Spinal cord (tissue), 9 donors: ENCODE measurements at regions not wholly inside any gene's neighbourhood (a gene's known extent, or its start where the extent isn't known, plus 50 kb on each side); places are given as distances from the start of the nearest gene placed in this dataset.
A peak's percentile ranks its signal among the peaks of the same experiment; 100 is the strongest.
"Not testable (repeated sequence)": the region's sequence is repeated elsewhere in the genome, so short reads cannot be mapped to it uniquely, and the experiment has no call there.

Experiments used
- DNase-seq, 6 donors: peaks; one replicate each; pipeline versions ENCODE4 v3.0.0 to v3.0.0-alpha.2; 2013 to 2015; ENCODE audit warnings: low spot score in 6 of 6, low read depth in 4 of 6
- H3K27ac ChIP-seq: one replicate; pipeline ENCODE4 v1.5.1; 2013; ENCODE audit warnings: low read depth, low read length, control low read depth
- H3K27me3 ChIP-seq: one replicate; pipeline ENCODE4 v1.6.1; 2013; ENCODE audit warnings: low read length; ENCODE audit not compliant: control insufficient read depth, insufficient read depth
- H3K36me3 ChIP-seq: one replicate; pipeline ENCODE4 v1.6.1; 2013; ENCODE audit warnings: low read length; ENCODE audit not compliant: control insufficient read depth, insufficient read depth
- H3K4me1 ChIP-seq: one replicate; pipeline ENCODE4 v1.6.1; 2013; ENCODE audit warnings: low read length; ENCODE audit not compliant: control insufficient read depth, insufficient read depth
- H3K4me3 ChIP-seq: one replicate; pipeline ENCODE4 v1.5.1; 2013; ENCODE audit warnings: low read depth, low read length, control low read depth
- H3K9me3 ChIP-seq: one replicate; pipeline ENCODE4 v1.6.1; 2013; ENCODE audit warnings: low read length; ENCODE audit not compliant: control insufficient read depth, insufficient read depth
- WGBS: methylation state at CpG from one replicate; pipeline ENCODE4 v1.1.5; 2013; ENCODE audit warnings: missing lambda C conversion rate; ENCODE audit not compliant: insufficient coverage; 5-methylcytosine and 5-hydroxymethylcytosine counted together
- donor health status: healthy.

- H3K27ac ChIP-seq: no peak overlapping the region
- no peaks in the 10 kb centered on the region for H3K9me3 ChIP-seq
- H3K4me3 ChIP-seq: no peak overlapping the region
- WGBS: 91% methylated on average over 11 of the region's 14 CpGs
- DNase-seq: no peak
- no peaks in the 10 kb centered on the region for H3K4me1 ChIP-seq
- H3K36me3 ChIP-seq: no peaks in the 10 kb centered on the region
- H3K27me3 ChIP-seq: peaks cover 2% of the 10 kb centered on the region
Measured at GRCh38 chr11:129702410-129703398, 112.9 kb upstream of the TMEM45B start.

GRCh38 chr11:129703846-129704245 is 111.8 kb upstream of the TMEM45B start:
- WGBS: no CpG with 5 or more reads among the region's 6 CpGs
- no peak overlapping the region for H3K4me3 ChIP-seq
- DNase-seq: no peak
- H3K36me3 ChIP-seq: no peaks in the 10 kb centered on the region
- H3K27me3 ChIP-seq: peaks cover 2% of the 10 kb centered on the region
- H3K4me1 ChIP-seq: no peaks in the 10 kb centered on the region
- no peaks in the 10 kb centered on the region for H3K9me3 ChIP-seq
- H3K27ac ChIP-seq: no peak overlapping the region

GRCh38 chr11:129704831-129705230 is 110.8 kb upstream of the TMEM45B start:
- Histone ChIP-seq H3K36me3 (no peaks in the 10 kb centered on the region), H3K4me1 (no peaks in the 10 kb centered on the region), H3K9me3 (no peaks in the 10 kb centered on the region), H3K4me3 (no peak overlapping the region), H3K27me3 (no peaks in the 10 kb centered on the region), H3K27ac (no peak overlapping the region)
- no peak for DNase-seq
- WGBS: 84% methylated on average over 2 of the region's 3 CpGs

GRCh38 chr11:129705341-129705740 is 110.3 kb upstream of the TMEM45B start:
- DNase-seq: no peak
- H3K4me1 ChIP-seq: no peaks in the 10 kb centered on the region
- no peak overlapping the region for H3K4me3 ChIP-seq
- no peak overlapping the region for H3K27ac ChIP-seq
- H3K9me3 ChIP-seq: no peaks in the 10 kb centered on the region
- no peaks in the 10 kb centered on the region for H3K27me3 ChIP-seq
- no peaks in the 10 kb centered on the region for H3K36me3 ChIP-seq
- 89% methylated on average over 5 of the region's 8 CpGs for WGBS

- H3K27me3 ChIP-seq: no peaks in the 10 kb centered on the region
- no peaks in the 10 kb centered on the region for H3K4me1 ChIP-seq
- DNase-seq: no peak
- H3K36me3 ChIP-seq: no peaks in the 10 kb centered on the region
- no peak overlapping the region for H3K4me3 ChIP-seq
- 93% methylated on average over 5 of the region's 7 CpGs for WGBS
- H3K9me3 ChIP-seq: no peaks in the 10 kb centered on the region
- H3K27ac ChIP-seq: no peak overlapping the region
Measured at GRCh38 chr11:129705933-129706332, 109.7 kb upstream of the TMEM45B start.

GRCh38 chr11:129709801-129710398 is 105.7 kb upstream of the TMEM45B start:
- no peak for DNase-seq

GRCh38 chr11:129710423-129710822 is 105.2 kb upstream of the TMEM45B start:
- H3K4me3 ChIP-seq: no peak overlapping the region
- H3K27ac ChIP-seq: no peak overlapping the region
- no peaks in the 10 kb centered on the region for H3K27me3 ChIP-seq
- 78% methylated on average over 1 of the region's 2 CpGs for WGBS
- H3K4me1 ChIP-seq: no peaks in the 10 kb centered on the region
- H3K9me3 ChIP-seq: peaks cover 1% of the 10 kb centered on the region
- DNase-seq: no peak
- H3K36me3 ChIP-seq: no peaks in the 10 kb centered on the region

More at GRCh38 chr11:129709801-129710398, 105.7 kb upstream of the TMEM45B start:
- H3K4me3 ChIP-seq: no peak overlapping the region
- H3K27me3 ChIP-seq: no peaks in the 10 kb centered on the region
- 75% methylated on average over 15 of the region's 15 CpGs for WGBS
- H3K4me1 ChIP-seq: no peaks in the 10 kb centered on the region
- H3K27ac ChIP-seq: no peak overlapping the region
- peaks cover 1% of the 10 kb centered on the region for H3K9me3 ChIP-seq
- H3K36me3 ChIP-seq: no peaks in the 10 kb centered on the region

GRCh38 chr11:129711760-129712159 is 103.9 kb upstream of the TMEM45B start:
- peak in 1 of 6 donors; percentile 50 for DNase-seq

GRCh38 chr11:129712486-129713240 is 103.0 kb upstream of the TMEM45B start:
- not testable (repeated sequence) for H3K27me3 ChIP-seq, H3K9me3 ChIP-seq, H3K4me3 ChIP-seq, DNase-seq, H3K4me1 ChIP-seq, H3K36me3 ChIP-seq, H3K27ac ChIP-seq
- 94% methylated on average over 25 of the region's 25 CpGs for WGBS

More at GRCh38 chr11:129711760-129712159, 103.9 kb upstream of the TMEM45B start:
- Histone ChIP-seq H3K27me3 (no peaks in the 10 kb centered on the region), H3K4me3 (no peak overlapping the region), H3K27ac (no peak overlapping the region), H3K4me1 (no peaks in the 10 kb centered on the region), H3K36me3 (no peaks in the 10 kb centered on the region), H3K9me3 (peaks cover 1% of the 10 kb centered on the region)
- WGBS: 82% methylated on average over 2 of the region's 3 CpGs
